Gastroesophageal sphincter (tissue), 4 donors: ENCODE measurements at regions not wholly inside any gene's neighbourhood (a gene's known extent, or its start where the extent isn't known, plus 50 kb on each side); places are given as distances from the start of the nearest gene placed in this dataset.

Experiments
- ATAC-seq: fragments of 150-250 bp; one replicate; pipeline ENCODE4 v1.9.1; 2016; ENCODE audit warnings: mild to moderate bottlenecking, moderate library complexity
- H3K27ac ChIP-seq, 4 donors: fragments of 200-600 bp; sonication (generic) in 3 of 4; 1 replicate in 3 of 4; 2 replicates in 1 of 4; pipeline ENCODE4 v1.5.1; 2016 to 2019
- H3K27me3 ChIP-seq: fragments of 200-600 bp; sonication (generic); one replicate; pipeline ENCODE4 v1.5.1; 2019
- H3K36me3 ChIP-seq, 2 donors: fragments of 200-600 bp; sonication (generic); one replicate each; pipeline ENCODE4 v1.5.1; 2019; ENCODE audit warnings: control low read depth in 1 of 2
- H3K4me1 ChIP-seq, 3 donors: fragments of 200-600 bp; sonication (generic); 1 replicate in 2 of 3; 2 replicates in 1 of 3; pipeline ENCODE4 v1.5.1; 2016 to 2019; ENCODE audit warnings: control low read depth in 2 of 3
- H3K4me3 ChIP-seq, 2 donors: fragments of 200-600 bp; sonication (generic); one replicate each; pipeline ENCODE4 v1.5.1; 2019; ENCODE audit warnings: mild to moderate bottlenecking in 1 of 2, moderate library complexity in 1 of 2
- H3K9me3 ChIP-seq, 3 donors: fragments of 200-600 bp; sonication (generic); one replicate each; pipeline ENCODE4 v1.5.1; 2017 to 2019; ENCODE audit warnings: control low read depth in 2 of 3
- EP300 ChIP-seq: sonication (generic); formaldehyde crosslinking; IDR thresholded peaks from one replicate; pipeline ENCODE4 v1.6.1; 2017; ENCODE audit warnings: antibody characterized with exemption, mild to moderate bottlenecking
- POLR2A ChIP-seq, 2 donors: fragments of 450-650 bp; IDR thresholded peaks; one replicate each; pipeline ENCODE4 v1.6.1; 2017; ENCODE audit warnings: antibody characterized with exemption in 2 of 2, mild to moderate bottlenecking in 2 of 2, moderate library complexity in 1 of 2
- POLR2AphosphoS5 ChIP-seq: sonication (generic); formaldehyde crosslinking; IDR thresholded peaks from one replicate; pipeline ENCODE4 v1.6.1; 2017; ENCODE audit warnings: antibody characterized with exemption
- WGBS, 2 donors: methylation state at CpG; one replicate each; pipeline ENCODE4 v1.1.5; 2018; ENCODE audit warnings: low coverage in 1 of 2; 5-methylcytosine and 5-hydroxymethylcytosine counted together
- TF ChIP-seq, protein P1 (sequence below), 4 experiments: fragments of 200-600 bp in 2 of 4; fragments of 450-650 bp in 2 of 4; sonication (generic) in 1 of 4; IDR thresholded peaks; one replicate each; pipeline ENCODE4 v1.5.1; 2017 to 2019; ENCODE audit warnings: antibody characterized with exemption in 4 of 4, mild to moderate bottlenecking in 2 of 4, moderate library complexity in 2 of 4

DNA sequence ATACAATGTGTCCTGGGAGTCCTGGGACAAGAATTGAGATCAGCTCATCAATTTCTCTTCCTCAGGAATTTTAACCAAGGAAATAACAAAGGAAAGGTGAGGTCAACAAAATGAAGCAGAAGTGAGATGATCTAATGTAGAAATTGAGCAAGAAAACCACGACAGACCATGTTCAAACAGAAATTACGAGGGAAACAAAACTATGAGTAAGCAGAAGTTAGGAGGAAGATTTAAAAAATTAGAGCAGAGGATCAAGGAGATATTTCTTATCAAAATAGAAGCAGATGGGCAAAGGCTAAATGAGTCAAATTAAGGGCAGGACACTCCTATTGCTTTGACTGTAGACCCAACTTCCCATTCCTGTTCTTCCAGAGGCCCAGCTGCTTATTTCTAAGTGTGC is 97.4 kb downstream of the HINT1 start:
- Histone ChIP-seq H3K27me3 (no peaks in the 10 kb centered on the region), H3K4me1 (no peaks in the 10 kb centered on the region), H3K36me3 (no peaks in the 10 kb centered on the region), H3K4me3 (no peak overlapping the region), H3K27ac (no peak overlapping the region), H3K9me3 (peaks cover 0 to 24% (median 0%) of the 10 kb centered on the region in 3 donors)
- TF ChIP-seq POLR2AphosphoS5 (no peak), EP300 (no peak), POLR2A (IDR thresholded peaks at IDR 0.05) (no peak)
- TF ChIP-seq, protein P1, sequence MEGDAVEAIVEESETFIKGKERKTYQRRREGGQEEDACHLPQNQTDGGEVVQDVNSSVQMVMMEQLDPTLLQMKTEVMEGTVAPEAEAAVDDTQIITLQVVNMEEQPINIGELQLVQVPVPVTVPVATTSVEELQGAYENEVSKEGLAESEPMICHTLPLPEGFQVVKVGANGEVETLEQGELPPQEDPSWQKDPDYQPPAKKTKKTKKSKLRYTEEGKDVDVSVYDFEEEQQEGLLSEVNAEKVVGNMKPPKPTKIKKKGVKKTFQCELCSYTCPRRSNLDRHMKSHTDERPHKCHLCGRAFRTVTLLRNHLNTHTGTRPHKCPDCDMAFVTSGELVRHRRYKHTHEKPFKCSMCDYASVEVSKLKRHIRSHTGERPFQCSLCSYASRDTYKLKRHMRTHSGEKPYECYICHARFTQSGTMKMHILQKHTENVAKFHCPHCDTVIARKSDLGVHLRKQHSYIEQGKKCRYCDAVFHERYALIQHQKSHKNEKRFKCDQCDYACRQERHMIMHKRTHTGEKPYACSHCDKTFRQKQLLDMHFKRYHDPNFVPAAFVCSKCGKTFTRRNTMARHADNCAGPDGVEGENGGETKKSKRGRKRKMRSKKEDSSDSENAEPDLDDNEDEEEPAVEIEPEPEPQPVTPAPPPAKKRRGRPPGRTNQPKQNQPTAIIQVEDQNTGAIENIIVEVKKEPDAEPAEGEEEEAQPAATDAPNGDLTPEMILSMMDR (IDR thresholded peaks at IDR 0.05): no peak
- ATAC-seq: no peak
- WGBS, 2 donors: 66 to 83% methylated on average over 2 of the region's 2 CpGs

DNA sequence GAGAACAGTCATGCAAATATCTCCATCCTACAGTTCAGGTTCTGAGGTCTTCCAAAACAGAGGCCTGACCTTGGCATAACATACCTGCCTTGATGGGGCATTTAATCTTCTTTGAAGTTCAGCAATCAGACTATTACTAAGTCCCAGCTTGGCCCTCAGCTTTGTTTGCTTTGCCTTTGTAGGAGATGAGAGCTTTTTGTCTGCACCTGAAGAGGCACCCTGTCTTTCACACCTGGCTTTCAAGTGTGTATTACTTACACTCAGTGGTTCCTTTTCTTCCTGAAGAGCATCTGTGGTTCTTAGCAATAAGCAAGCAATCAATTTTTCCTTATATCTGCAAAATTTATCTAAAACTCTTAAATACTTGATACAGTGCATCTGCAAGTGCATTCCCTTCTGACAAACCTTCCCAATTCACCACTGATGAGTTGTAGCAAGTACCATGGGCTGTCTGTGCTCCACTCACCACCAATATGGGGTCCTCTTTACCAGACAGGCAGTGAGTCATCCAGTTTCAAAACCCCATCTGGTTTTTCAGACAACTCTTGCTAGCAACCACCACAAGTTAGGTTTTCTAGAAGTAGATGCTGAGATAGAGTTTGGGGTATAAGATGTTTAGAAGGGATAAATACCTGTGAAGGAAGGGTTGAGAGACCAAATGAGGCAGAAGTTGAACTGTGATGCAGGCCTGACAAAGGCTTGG is 100.2 kb downstream of the HINT1 start:
- no peak overlapping the region for H3K4me3 ChIP-seq
- no peak overlapping the region for H3K27ac ChIP-seq
- TF ChIP-seq EP300 (no peak), POLR2AphosphoS5 (no peak), POLR2A (IDR thresholded peaks at IDR 0.05) (no peak)
- TF ChIP-seq, protein P1 (IDR thresholded peaks at IDR 0.05): no peak
- no peak for ATAC-seq
- no peaks in the 10 kb centered on the region for H3K4me1 ChIP-seq
- peaks cover 0 to 24% (median 0%) of the 10 kb centered on the region in 3 donors for H3K9me3 ChIP-seq
- no peaks in the 10 kb centered on the region for H3K27me3 ChIP-seq
- no peaks in the 10 kb centered on the region for H3K36me3 ChIP-seq

DNA sequence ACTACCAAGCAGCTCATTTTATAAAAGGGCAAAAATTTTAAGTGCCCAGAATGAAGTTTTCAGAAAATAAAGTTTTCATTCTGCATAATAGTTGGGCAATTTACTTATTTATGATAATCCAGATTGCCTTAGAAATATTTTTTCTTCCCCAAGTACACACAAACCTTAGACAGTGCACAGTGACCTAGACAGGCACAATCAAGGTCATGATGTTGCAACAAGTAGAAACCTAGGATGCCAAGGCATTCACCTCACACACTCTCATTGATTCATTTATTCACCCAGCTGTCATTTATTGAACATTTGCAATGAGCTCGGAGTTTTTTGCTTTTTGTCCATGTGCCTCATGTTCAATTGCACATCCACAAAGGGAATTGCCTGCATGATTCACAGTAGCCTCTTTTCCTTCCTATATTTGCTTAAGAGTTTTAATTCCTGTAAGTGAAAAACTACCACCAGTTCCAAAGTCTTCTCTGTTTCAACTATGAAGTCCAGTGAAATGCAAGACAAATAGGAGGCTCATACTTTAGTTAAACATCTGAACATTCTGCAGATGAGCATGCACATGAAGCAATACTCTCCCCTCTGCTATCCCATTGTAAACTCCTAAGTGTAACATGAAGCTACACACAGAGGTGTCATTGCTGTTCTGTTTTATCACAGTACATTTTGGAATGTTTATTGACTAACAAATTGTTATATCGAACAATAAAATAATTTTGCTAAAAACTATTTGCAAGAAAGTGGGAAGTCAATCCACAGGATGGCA is 122.9 kb downstream of the HINT1 start:
- Histone ChIP-seq H3K4me1 (no peaks in the 10 kb centered on the region), H3K27ac (no peak overlapping the region), H3K4me3 (no peak overlapping the region), H3K9me3 (peaks cover 0 to 19% (median 0%) of the 10 kb centered on the region in 3 donors), H3K27me3 (no peaks in the 10 kb centered on the region), H3K36me3 (no peaks in the 10 kb centered on the region)
- no peak for ATAC-seq
- no peak for TF ChIP-seq POLR2A (IDR thresholded peaks at IDR 0.05)
- no peak for TF ChIP-seq EP300
- TF ChIP-seq, protein P1 (IDR thresholded peaks at IDR 0.05): no peak
- TF ChIP-seq POLR2AphosphoS5: no peak
- WGBS, 2 donors: 84 to 93% methylated on average over 2 of the region's 2 CpGs

DNA sequence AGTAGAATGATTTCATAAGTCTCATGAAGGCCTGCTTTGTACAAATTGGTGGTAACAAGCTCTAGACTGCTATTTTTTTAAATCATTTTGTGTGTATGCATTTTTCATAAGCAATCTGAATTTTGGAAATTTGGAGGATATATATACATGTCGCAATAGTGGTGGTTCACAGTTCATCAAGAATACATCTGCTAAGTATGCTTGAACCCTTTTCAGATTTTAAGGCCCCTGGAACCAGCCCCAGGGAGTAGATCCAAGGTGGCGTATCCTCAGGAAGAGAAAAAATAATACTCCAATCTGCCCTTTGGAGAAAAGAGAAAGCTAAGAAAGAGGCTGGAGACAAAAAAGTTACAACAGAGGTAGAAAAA is 141.6 kb downstream of the HINT1 start:
- Histone ChIP-seq H3K4me1 (no peaks in the 10 kb centered on the region), H3K36me3 (no peaks in the 10 kb centered on the region)

More for the DNA sequence above, 141.6 kb downstream of the HINT1 start:
- ATAC-seq: no peak
- Histone ChIP-seq H3K27me3 (no peaks in the 10 kb centered on the region), H3K27ac (no peak overlapping the region), H3K4me3 (no peak overlapping the region), H3K9me3 (no peaks in the 10 kb centered on the region)
- 22 to 61% methylated on average over 1 to 2 of the region's 2 CpGs for WGBS, 2 donors
- TF ChIP-seq POLR2AphosphoS5 (no peak), EP300 (no peak), POLR2A (IDR thresholded peaks at IDR 0.05) (no peak)
- TF ChIP-seq, protein P1 (IDR thresholded peaks at IDR 0.05): no peak
